ENCODE measurements at regions not wholly inside any gene's neighbourhood (a gene's known extent, or its start where the extent isn't known, plus 50 kb on each side); places are given as distances from the start of the nearest gene placed in this dataset.
A peak's percentile ranks its signal among the peaks of the same experiment; 100 is the strongest.

GRCh38 chr16:76195648-76196047 lies 81.6 kb upstream of the CNTNAP4 start:
- no peak for TF ChIP-seq CSRNP3 (CRISPR knock-in tag; IDR thresholded peaks at IDR 0.05)
- no peak for TF ChIP-seq ARNTL (CRISPR knock-in tag; IDR thresholded peaks at IDR 0.05; ENCODE audit: borderline replicate concordance, low read depth)
- TF ChIP-seq GLIS3 (CRISPR knock-in tag; IDR thresholded peaks at IDR 0.05), result no peak
- TF ChIP-seq TCF4 (CRISPR knock-in tag; IDR thresholded peaks at IDR 0.05; ENCODE audit: borderline replicate concordance), result peak; percentile 52; the same call in 1 of the 2 replicates
- no peak for TF ChIP-seq CREB5 (CRISPR knock-in tag; IDR thresholded peaks at IDR 0.05; ENCODE audit: low read depth)
